ENCODE measurements at regions not wholly inside any gene's neighbourhood (a gene's known extent, or its start where the extent isn't known, plus 50 kb on each side); places are given as distances from the start of the nearest gene placed in this dataset.
"Not testable (repeated sequence)": the region's sequence is repeated elsewhere in the genome, so short reads cannot be mapped to it uniquely, and the experiment has no call there.

GRCh38 chr12:131418121-131418520 lies 292.8 kb upstream of the SFSWAP start:
- no peak for TF ChIP-seq TAF1 (IDR thresholded peaks at IDR 0.05; ENCODE audit: borderline replicate concordance, low read depth, low read length)
- no peak for TF ChIP-seq POLR2A (IDR thresholded peaks at IDR 0.05; ENCODE audit: low read depth, low read length)
- TF ChIP-seq POLR2AphosphoS5 (IDR thresholded peaks at IDR 0.05; ENCODE audit: low read depth, low read length): no peak
- no peak for FAIRE-seq

DNA sequence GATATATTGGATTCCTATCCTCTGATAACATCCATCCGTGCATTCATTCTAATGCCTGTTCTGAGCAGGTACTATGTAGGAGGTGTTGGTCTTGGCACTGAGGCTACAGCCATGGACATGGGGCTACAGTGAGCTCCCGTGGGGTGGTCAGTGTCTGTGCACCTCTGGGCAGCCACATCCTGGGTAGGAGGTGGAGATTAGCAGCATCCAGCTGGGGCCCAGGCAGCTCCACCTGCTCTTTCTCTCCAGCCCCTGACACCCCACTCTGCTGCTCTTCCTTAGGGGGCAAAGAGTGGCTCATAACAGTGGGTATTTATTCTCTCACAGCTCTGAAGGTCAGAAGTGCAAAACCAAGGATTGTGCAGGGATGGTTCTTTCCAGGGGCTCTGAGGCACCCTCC lies 292.0 kb upstream of the SFSWAP start:
- no peak for FAIRE-seq

More at GRCh38 chr12:131418121-131418520, 292.8 kb upstream of the SFSWAP start:
- no peak for DNase-seq (ENCODE audit: insufficient read length)

DNA sequence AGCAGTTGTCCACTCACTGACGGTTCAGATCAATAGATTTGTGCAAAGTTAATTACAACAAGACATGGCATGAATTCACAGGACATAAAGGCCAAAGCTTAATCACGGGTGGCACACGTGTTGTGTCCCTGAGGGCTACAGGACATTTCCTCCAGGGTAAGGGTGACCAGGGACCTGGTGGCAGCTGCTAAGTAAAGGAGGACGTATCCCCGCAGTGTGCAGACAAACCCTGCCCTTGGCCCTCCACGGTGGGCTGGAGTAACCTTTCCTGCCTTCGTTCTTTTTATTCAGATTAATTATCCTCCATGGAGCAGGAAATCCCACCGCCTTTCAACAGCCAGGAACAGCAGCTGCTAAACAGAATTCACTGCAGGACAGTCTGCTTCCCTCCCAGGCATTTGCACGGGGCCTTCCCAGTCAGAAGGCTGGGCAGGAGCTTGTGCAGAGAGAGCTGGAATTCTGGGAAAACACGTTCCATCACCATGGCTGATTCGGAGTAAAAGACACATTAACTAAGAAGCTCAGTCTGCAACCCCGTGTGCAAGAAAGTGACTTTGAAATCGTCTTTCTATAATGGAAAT lies 289.9 kb upstream of the SFSWAP start:
- TF ChIP-seq TAF1 (IDR thresholded peaks at IDR 0.05; ENCODE audit: borderline replicate concordance, low read depth, low read length) (no peak), POLR2A (IDR thresholded peaks at IDR 0.05; ENCODE audit: low read depth, low read length) (no peak), POLR2AphosphoS5 (IDR thresholded peaks at IDR 0.05; ENCODE audit: low read depth, low read length) (no peak)
- FAIRE-seq (no peak), DNase-seq (ENCODE audit: insufficient read length) (no peak)

More for the DNA sequence above, 292.0 kb upstream of the SFSWAP start:
- TF ChIP-seq TAF1 (IDR thresholded peaks at IDR 0.05; ENCODE audit: borderline replicate concordance, low read depth, low read length): no peak
- no peak for TF ChIP-seq POLR2A (IDR thresholded peaks at IDR 0.05; ENCODE audit: low read depth, low read length)
- TF ChIP-seq POLR2AphosphoS5 (IDR thresholded peaks at IDR 0.05; ENCODE audit: low read depth, low read length): no peak
- DNase-seq (ENCODE audit: insufficient read length): no peak

DNA sequence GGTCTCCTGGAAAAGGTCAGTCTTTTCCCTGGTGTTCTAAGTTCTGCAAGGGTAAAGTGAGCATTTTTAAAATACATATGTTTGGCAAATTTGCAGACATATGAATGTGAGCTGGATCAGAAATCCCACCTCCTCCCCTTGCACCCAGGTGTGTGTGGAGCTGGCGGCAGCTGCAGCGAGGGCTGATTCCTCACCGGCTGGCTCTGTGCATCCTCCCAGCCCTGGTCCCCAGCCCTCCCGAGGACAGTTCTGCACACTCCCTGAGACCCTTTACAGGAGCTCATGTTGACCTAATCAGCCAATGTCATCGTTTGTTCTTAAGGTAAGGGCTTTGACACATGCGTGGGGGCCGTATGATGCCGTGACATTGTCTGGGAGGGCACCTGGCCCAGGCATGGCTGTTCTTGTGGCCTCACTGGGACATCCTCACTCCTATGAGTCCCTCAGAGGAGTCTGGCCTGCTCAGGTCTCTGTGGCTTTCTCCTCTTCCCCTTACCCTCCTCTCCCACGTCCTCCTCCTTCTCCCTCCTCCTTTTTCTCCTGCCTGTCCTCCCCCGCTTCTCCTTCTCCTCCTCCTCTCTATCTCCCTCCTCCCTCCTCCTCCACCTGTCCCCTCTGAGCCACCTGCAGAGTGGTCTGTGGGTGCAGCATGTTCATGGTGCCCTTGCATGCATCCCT lies 289.2 kb upstream of the SFSWAP start:
- DNase-seq (ENCODE audit: insufficient read length): no peak
- TF ChIP-seq POLR2A (IDR thresholded peaks at IDR 0.05; ENCODE audit: low read depth, low read length): no peak
- no peak for TF ChIP-seq TAF1 (IDR thresholded peaks at IDR 0.05; ENCODE audit: borderline replicate concordance, low read depth, low read length)
- no peak for TF ChIP-seq POLR2AphosphoS5 (IDR thresholded peaks at IDR 0.05; ENCODE audit: low read depth, low read length)
- FAIRE-seq: no peak

- DNase-seq (ENCODE audit: insufficient read length) (no peak), FAIRE-seq (no peak)
- no peak for TF ChIP-seq POLR2A (IDR thresholded peaks at IDR 0.05; ENCODE audit: low read depth, low read length)
- no peak for TF ChIP-seq TAF1 (IDR thresholded peaks at IDR 0.05; ENCODE audit: borderline replicate concordance, low read depth, low read length)
- no peak for TF ChIP-seq POLR2AphosphoS5 (IDR thresholded peaks at IDR 0.05; ENCODE audit: low read depth, low read length)
These were observed 288.7 kb upstream of the SFSWAP start for GRCh38 chr12:131422187-131422520.

DNA sequence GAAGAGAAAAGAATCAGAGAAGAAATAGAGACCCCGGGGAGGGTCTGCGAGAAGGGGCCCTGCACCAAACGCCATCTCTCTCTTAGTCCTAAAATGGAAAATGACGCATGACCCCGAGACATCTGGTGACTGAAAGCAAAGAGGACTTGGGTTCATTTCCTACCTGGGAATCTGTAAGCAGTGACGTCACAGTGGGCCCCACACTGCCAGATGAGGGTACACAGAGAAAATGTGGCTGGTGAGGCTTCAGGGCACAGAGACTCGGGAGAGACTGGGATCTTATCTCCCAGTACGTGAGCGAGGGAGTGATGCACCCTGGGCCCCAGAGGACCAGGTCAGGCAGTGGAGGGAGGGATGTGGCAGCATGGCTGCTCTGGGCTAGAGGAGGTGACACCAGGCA lies 288.1 kb upstream of the SFSWAP start:
- no peak for FAIRE-seq
- TF ChIP-seq POLR2AphosphoS5 (IDR thresholded peaks at IDR 0.05; ENCODE audit: low read depth, low read length) (no peak), TAF1 (IDR thresholded peaks at IDR 0.05; ENCODE audit: borderline replicate concordance, low read depth, low read length) (no peak), POLR2A (IDR thresholded peaks at IDR 0.05; ENCODE audit: low read depth, low read length) (no peak)
- no peak for DNase-seq (ENCODE audit: insufficient read length)

DNA sequence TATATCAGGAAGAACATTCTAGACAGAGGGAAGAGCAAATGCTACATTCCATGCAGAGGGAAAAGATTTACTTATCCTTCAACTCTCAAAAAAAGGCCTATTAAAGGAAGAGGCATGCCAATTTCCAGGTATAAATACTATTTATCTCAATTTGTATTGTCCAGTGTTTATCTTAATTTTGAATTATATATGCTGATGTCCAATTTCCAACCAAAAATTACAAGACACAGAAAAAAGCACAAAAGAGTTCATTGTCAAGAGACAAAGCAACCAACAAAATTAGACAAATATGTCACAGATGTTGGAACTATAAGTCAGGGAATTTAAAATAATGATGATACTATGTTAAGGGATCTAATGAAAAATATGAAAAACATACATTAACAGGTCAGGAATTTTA lies 286.6 kb upstream of the SFSWAP start:
- FAIRE-seq (no peak), DNase-seq (ENCODE audit: insufficient read length) (no peak)
- TF ChIP-seq POLR2AphosphoS5 (IDR thresholded peaks at IDR 0.05; ENCODE audit: low read depth, low read length) (no peak), TAF1 (IDR thresholded peaks at IDR 0.05; ENCODE audit: borderline replicate concordance, low read depth, low read length) (no peak), POLR2A (IDR thresholded peaks at IDR 0.05; ENCODE audit: low read depth, low read length) (no peak)

GRCh38 chr12:131425112-131426075 lies 285.5 kb upstream of the SFSWAP start:
- DNase-seq (ENCODE audit: insufficient read length) (no peak), FAIRE-seq (no peak)
- TF ChIP-seq POLR2AphosphoS5 (IDR thresholded peaks at IDR 0.05; ENCODE audit: low read depth, low read length): no peak
- no peak for TF ChIP-seq POLR2A (IDR thresholded peaks at IDR 0.05; ENCODE audit: low read depth, low read length)
- TF ChIP-seq TAF1 (IDR thresholded peaks at IDR 0.05; ENCODE audit: borderline replicate concordance, low read depth, low read length): no peak

- TF ChIP-seq POLR2AphosphoS5 (IDR thresholded peaks at IDR 0.05; ENCODE audit: low read depth, low read length) (no peak), POLR2A (IDR thresholded peaks at IDR 0.05; ENCODE audit: low read depth, low read length) (no peak), TAF1 (IDR thresholded peaks at IDR 0.05; ENCODE audit: borderline replicate concordance, low read depth, low read length) (no peak)
- DNase-seq (ENCODE audit: insufficient read length) (no peak), FAIRE-seq (no peak)
These were observed 282.7 kb upstream of the SFSWAP start for GRCh38 chr12:131428091-131428685.

GRCh38 chr12:131429221-131429620 lies 281.7 kb upstream of the SFSWAP start:
- FAIRE-seq; DNase-seq (ENCODE audit: insufficient read length): not testable (repeated sequence)

GRCh38 chr12:131429697-131430096 lies 281.2 kb upstream of the SFSWAP start:
- FAIRE-seq; DNase-seq (ENCODE audit: insufficient read length): not testable (repeated sequence)

All from GM12892 (cell line).